ENCODE measurements at regions not wholly inside any gene's neighbourhood (a gene's known extent, or its start where the extent isn't known, plus 50 kb on each side); places are given as distances from the start of the nearest gene placed in this dataset.

DNA sequence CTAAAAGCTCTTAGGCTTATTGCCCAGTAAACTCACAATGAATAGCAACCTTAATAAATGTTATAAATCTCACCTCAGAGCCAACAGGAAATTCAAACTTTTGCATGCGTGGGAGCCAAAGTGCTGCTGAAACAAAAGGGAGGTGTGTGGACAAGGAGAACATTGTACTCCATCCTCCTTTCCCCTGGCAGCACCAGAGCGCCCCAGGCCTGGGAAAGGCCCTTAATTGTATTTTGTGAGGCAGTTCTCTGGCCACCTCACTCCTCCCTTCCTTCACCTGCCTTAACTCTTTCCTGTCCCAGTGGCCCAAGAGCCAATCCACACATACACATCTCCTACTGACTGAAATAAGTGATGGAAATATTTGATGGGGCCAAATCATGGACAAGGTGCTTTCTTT is 648.5 kb downstream of the LMO4 start:
- DNase-seq = no peak
- no peaks in the 10 kb centered on the region for H3K36me3 Mint-ChIP-seq (ENCODE audit: low read depth)
- no peak overlapping the region for H3K4me3 Mint-ChIP-seq
- no peaks in the 10 kb centered on the region for H3K4me1 Mint-ChIP-seq (ENCODE audit: low read depth)
- no peak for TF ChIP-seq CTCF (IDR thresholded peaks at IDR 0.05)
- no peaks in the 10 kb centered on the region for H3K9me3 Mint-ChIP-seq
- H3K27me3 Mint-ChIP-seq (ENCODE audit: insufficient read depth) = no peaks in the 10 kb centered on the region; the same call in 1 of the 2 replicates
- H3K27ac Mint-ChIP-seq = no peak overlapping the region

GRCh38 chr1:87979079-87979478 is 650.4 kb downstream of the LMO4 start:
- Mint-ChIP-seq H3K36me3 (ENCODE audit: low read depth) (no peaks in the 10 kb centered on the region), H3K4me1 (ENCODE audit: low read depth) (no peaks in the 10 kb centered on the region), H3K9me3 (no peaks in the 10 kb centered on the region), H3K4me3 (no peak overlapping the region), H3K27ac (no peak overlapping the region), H3K27me3 (ENCODE audit: insufficient read depth) (no peaks in the 10 kb centered on the region; the same call in 1 of the 2 replicates)
- no peak for DNase-seq
- TF ChIP-seq CTCF (IDR thresholded peaks at IDR 0.05) = no peak

DNA sequence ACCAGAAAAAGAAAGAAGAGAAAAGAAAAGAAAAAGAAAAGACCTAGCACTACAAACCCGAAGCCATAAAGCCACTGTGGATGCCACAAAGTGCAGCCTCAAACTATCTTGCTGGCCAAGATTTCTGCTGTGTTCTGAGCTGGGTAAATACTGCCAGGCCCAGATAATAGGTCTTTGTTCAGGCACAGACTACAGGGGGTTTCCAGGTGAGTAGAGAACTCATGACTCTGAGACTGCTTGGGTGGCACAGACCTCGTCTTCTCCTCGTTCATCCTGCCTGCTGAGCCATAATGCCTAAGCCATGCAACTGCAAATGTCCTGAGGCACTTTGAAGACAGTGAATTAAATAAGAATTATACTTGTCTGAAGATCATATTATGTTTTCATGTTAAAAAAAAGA is 651.8 kb downstream of the LMO4 start:
- DNase-seq = no peak
- no peaks in the 10 kb centered on the region for H3K9me3 Mint-ChIP-seq
- no peak overlapping the region for H3K27ac Mint-ChIP-seq

GRCh38 chr1:87981386-87981785 is 652.7 kb downstream of the LMO4 start:
- no peak overlapping the region for H3K27ac Mint-ChIP-seq
- no peaks in the 10 kb centered on the region; the same call in 1 of the 2 replicates for H3K4me1 Mint-ChIP-seq (ENCODE audit: low read depth)
- no peaks in the 10 kb centered on the region; the same call in none of the 2 replicates for H3K27me3 Mint-ChIP-seq (ENCODE audit: insufficient read depth)
- TF ChIP-seq CTCF (IDR thresholded peaks at IDR 0.05) = no peak
- no peak overlapping the region for H3K4me3 Mint-ChIP-seq
- H3K36me3 Mint-ChIP-seq (ENCODE audit: low read depth) = no peaks in the 10 kb centered on the region
- no peaks in the 10 kb centered on the region for H3K9me3 Mint-ChIP-seq
- DNase-seq = no peak

More for the DNA sequence above, 651.8 kb downstream of the LMO4 start:
- H3K4me3 Mint-ChIP-seq = no peak overlapping the region
- H3K4me1 Mint-ChIP-seq (ENCODE audit: low read depth) = no peaks in the 10 kb centered on the region
- TF ChIP-seq CTCF (IDR thresholded peaks at IDR 0.05) = no peak
- no peaks in the 10 kb centered on the region; the same call in 1 of the 2 replicates for H3K27me3 Mint-ChIP-seq (ENCODE audit: insufficient read depth)
- no peaks in the 10 kb centered on the region for H3K36me3 Mint-ChIP-seq (ENCODE audit: low read depth)

DNA sequence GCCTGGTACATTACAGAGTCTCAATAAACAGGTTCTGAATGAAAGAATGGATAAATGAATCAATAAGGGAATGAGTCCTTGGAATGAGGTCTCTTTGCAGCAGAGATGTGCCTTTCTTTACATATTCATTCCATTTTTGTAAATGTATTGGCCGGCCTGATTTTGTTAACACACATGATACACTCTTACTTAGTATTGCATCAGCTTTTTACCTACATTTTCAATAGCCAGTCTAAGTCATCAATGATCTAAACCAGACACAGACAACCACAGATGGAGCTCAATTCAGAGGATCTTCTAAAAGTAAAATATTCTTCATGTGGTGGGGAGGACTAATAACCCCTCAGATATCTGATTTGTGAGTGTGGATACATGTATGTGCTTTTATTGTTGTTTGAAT is 653.1 kb downstream of the LMO4 start:
- no peak for TF ChIP-seq CTCF (IDR thresholded peaks at IDR 0.05)
- H3K9me3 Mint-ChIP-seq = no peaks in the 10 kb centered on the region
- no peak overlapping the region for H3K4me3 Mint-ChIP-seq
- H3K36me3 Mint-ChIP-seq (ENCODE audit: low read depth) = no peaks in the 10 kb centered on the region
- no peak for DNase-seq
- no peaks in the 10 kb centered on the region; the same call in 1 of the 2 replicates for H3K4me1 Mint-ChIP-seq (ENCODE audit: low read depth)
- no peak overlapping the region for H3K27ac Mint-ChIP-seq
- no peaks in the 10 kb centered on the region; the same call in none of the 2 replicates for H3K27me3 Mint-ChIP-seq (ENCODE audit: insufficient read depth)

DNA sequence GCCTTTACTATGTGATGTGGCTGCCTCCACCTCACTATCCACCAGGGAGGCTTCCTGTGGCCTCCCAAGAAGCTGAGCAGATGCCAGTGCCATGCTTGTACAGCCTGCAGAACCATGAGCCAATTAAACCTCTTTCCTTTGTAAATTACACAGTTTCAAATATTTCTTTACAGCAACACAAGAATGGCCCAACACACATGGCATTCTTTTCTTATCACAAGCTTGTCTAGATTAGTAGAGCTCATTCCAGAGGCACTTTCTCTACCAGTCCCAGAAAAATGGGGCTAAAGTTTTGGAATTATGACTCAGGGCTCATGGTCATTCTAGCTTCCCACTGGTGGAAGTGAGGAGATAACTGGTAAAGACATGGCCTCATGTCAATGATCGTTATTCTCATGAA is 655.2 kb downstream of the LMO4 start:
- no peak overlapping the region for H3K4me3 Mint-ChIP-seq

More for the DNA sequence above, 655.2 kb downstream of the LMO4 start:
- TF ChIP-seq CTCF (IDR thresholded peaks at IDR 0.05) = no peak
- Mint-ChIP-seq H3K4me1 (ENCODE audit: low read depth) (no peaks in the 10 kb centered on the region; the same call in 1 of the 2 replicates), H3K27me3 (ENCODE audit: insufficient read depth) (no peaks in the 10 kb centered on the region; the same call in none of the 2 replicates), H3K27ac (no peak overlapping the region), H3K9me3 (no peaks in the 10 kb centered on the region), H3K36me3 (ENCODE audit: low read depth) (no peaks in the 10 kb centered on the region)
- no peak for DNase-seq
